Posterior cingulate gyrus (tissue), 11 donors: ENCODE measurements at regions not wholly inside any gene's neighbourhood (a gene's known extent, or its start where the extent isn't known, plus 50 kb on each side); places are given as distances from the start of the nearest gene placed in this dataset.

Source experiments
- DNase-seq, 10 donors: peaks; one replicate each; pipeline versions ENCODE4 v3.0.0 to v3.0.0-alpha.2; 2020 to 2021; ENCODE audit warnings: mixed read lengths in 3 of 10
- intact Hi-C: fragments of 100-400 bp; cut with DNase I; formaldehyde crosslinking; loops from one replicate; pipeline ENCODE4 v1.15.1; 2023

GRCh38 chr7:124440081-124440480 is 325.5 kb downstream of the GPR37 start:
- DNase-seq = no peak
- intact Hi-C loops = no loop called here

- intact Hi-C loops = no loop called here
- no peak for DNase-seq
Measured at GRCh38 chr7:124432009-124432578, 333.5 kb downstream of the GPR37 start.

GRCh38 chr7:124429923-124430322 is 335.7 kb downstream of the GPR37 start:
- no peak for DNase-seq
- intact Hi-C loops = no loop called here

- DNase-seq = no peak
- intact Hi-C loops = no loop called here
Measured at GRCh38 chr7:124428781-124429180, 336.8 kb downstream of the GPR37 start.

GRCh38 chr7:124426621-124427020 is 339.0 kb downstream of the GPR37 start:
- DNase-seq = no peak
- intact Hi-C loops = no loop called here

GRCh38 chr7:124423863-124424262 is 341.7 kb downstream of the GPR37 start:
- no peak for DNase-seq
- intact Hi-C loops = no loop called here

- intact Hi-C loops = no loop called here
- DNase-seq = no peak
Measured at GRCh38 chr7:124422081-124422480, 343.5 kb downstream of the GPR37 start.

GRCh38 chr7:124420367-124420766 is 345.2 kb downstream of the GPR37 start:
- no peak for DNase-seq
- intact Hi-C loops = no loop called here

GRCh38 chr7:124413029-124413428 is 352.6 kb downstream of the GPR37 start:
- no peak for DNase-seq
- intact Hi-C loops = no loop called here

GRCh38 chr7:124412531-124412930 is 353.1 kb downstream of the GPR37 start:
- no peak for DNase-seq
- intact Hi-C loops = no loop called here

- intact Hi-C loops = no loop called here
- DNase-seq = peak in 3 of 10 donors; percentile 2 to 69 (median 50)
Measured at GRCh38 chr7:124411796-124412195, 353.8 kb downstream of the GPR37 start.

- no peak for DNase-seq
- intact Hi-C loops = no loop called here
Measured at GRCh38 chr7:124403587-124403986, 362.0 kb downstream of the GPR37 start.

GRCh38 chr7:124403112-124403511 is 362.5 kb downstream of the GPR37 start:
- DNase-seq = no peak
- intact Hi-C loops = no loop called here

GRCh38 chr7:124399941-124400340 is 365.7 kb downstream of the GPR37 start:
- intact Hi-C loops = no loop called here
- DNase-seq = no peak

- no peak for DNase-seq
- intact Hi-C loops = no loop called here
Measured at GRCh38 chr7:124398937-124399552, 366.2 kb upstream of the TMEM229A start.

- intact Hi-C loops = no loop called here
Measured at GRCh38 chr7:124397134-124397533, 364.3 kb upstream of the TMEM229A start.

GRCh38 chr7:124390301-124390700 is 357.4 kb upstream of the TMEM229A start:
- DNase-seq = no peak
- intact Hi-C loops = no loop called here

More at GRCh38 chr7:124397134-124397533, 364.3 kb upstream of the TMEM229A start:
- no peak for DNase-seq

GRCh38 chr7:124388751-124389150 is 355.9 kb upstream of the TMEM229A start:
- no peak for DNase-seq
- intact Hi-C loops = loop anchor here (10.0 kb wide), 1 partner anchor 256 kb away; no protein-coding TSS in a partner anchor

GRCh38 chr7:124387056-124387455 is 354.2 kb upstream of the TMEM229A start:
- no peak for DNase-seq
- intact Hi-C loops = loop anchor here (10.0 kb wide), 1 partner anchor 258 kb away; no protein-coding TSS in a partner anchor

GRCh38 chr7:124379296-124379695 is 346.4 kb upstream of the TMEM229A start:
- no peak for DNase-seq
- intact Hi-C loops = no loop called here

- intact Hi-C loops = no loop called here
- no peak for DNase-seq
Measured at GRCh38 chr7:124376111-124376510, 343.2 kb upstream of the TMEM229A start.

- no peak for DNase-seq
- intact Hi-C loops = no loop called here
Measured at GRCh38 chr7:124375391-124375790, 342.5 kb upstream of the TMEM229A start.
